GM21825 (cell line): ENCODE measurements at regions not wholly inside any gene's neighbourhood (a gene's known extent, or its start where the extent isn't known, plus 50 kb on each side); places are given as distances from the start of the nearest gene placed in this dataset.

Experiments
- ATAC-seq: cut with Tn5 transposase; IDR thresholded peaks from one replicate; pipeline ENCODE4 v1.9.1; 2021; ENCODE audit warnings: mild to moderate bottlenecking, moderate library complexity; ENCODE audit not compliant: unreplicated experiment

- ATAC-seq: no peak
Observed at GRCh38 chr10:113285305-113285704, 267.5 kb upstream of the HABP2 start.

GRCh38 chr10:113287592-113287991 lies 265.3 kb upstream of the HABP2 start:
- ATAC-seq: no peak

GRCh38 chr10:113290137-113290536 lies 262.7 kb upstream of the HABP2 start:
- ATAC-seq: no peak

GRCh38 chr10:113291413-113291812 lies 261.4 kb upstream of the HABP2 start:
- ATAC-seq: no peak

GRCh38 chr10:113292086-113292485 lies 260.8 kb upstream of the HABP2 start:
- ATAC-seq: no peak

GRCh38 chr10:113292743-113293142 lies 260.1 kb upstream of the HABP2 start:
- no peak for ATAC-seq

- ATAC-seq: no peak
Observed at GRCh38 chr10:113293167-113293566, 259.7 kb upstream of the HABP2 start.

- ATAC-seq: no peak
Observed at GRCh38 chr10:113294868-113295267, 258.0 kb upstream of the HABP2 start.

GRCh38 chr10:113297226-113297625 lies 255.6 kb upstream of the HABP2 start:
- ATAC-seq: no peak

- no peak for ATAC-seq
Observed at GRCh38 chr10:113298616-113299015, 254.2 kb upstream of the HABP2 start.

- no peak for ATAC-seq
Observed at GRCh38 chr10:113300201-113300600, 252.7 kb upstream of the HABP2 start.

- peak; percentile 54 for ATAC-seq
Observed at GRCh38 chr10:113300617-113301016, 252.2 kb upstream of the HABP2 start.

- no peak for ATAC-seq
Observed at GRCh38 chr10:113301342-113301984, 251.4 kb upstream of the HABP2 start.

GRCh38 chr10:113302062-113302461 lies 250.8 kb upstream of the HABP2 start:
- ATAC-seq: no peak

- no peak for ATAC-seq
Observed at GRCh38 chr10:113303544-113304146, 249.2 kb upstream of the HABP2 start.

GRCh38 chr10:113304726-113305125 lies 248.1 kb upstream of the HABP2 start:
- no peak for ATAC-seq

GRCh38 chr10:113305871-113306270 lies 247.0 kb upstream of the HABP2 start:
- no peak for ATAC-seq

- no peak for ATAC-seq
Observed at GRCh38 chr10:113309791-113310190, 243.1 kb upstream of the HABP2 start.

GRCh38 chr10:113310347-113310746 lies 242.5 kb upstream of the HABP2 start:
- no peak for ATAC-seq

GRCh38 chr10:113313048-113313602 lies 239.7 kb upstream of the HABP2 start:
- ATAC-seq: no peak

GRCh38 chr10:113313722-113314121 lies 239.1 kb upstream of the HABP2 start:
- ATAC-seq: no peak

- ATAC-seq: no peak
Observed at GRCh38 chr10:113316506-113316905, 236.3 kb upstream of the HABP2 start.

GRCh38 chr10:113317489-113317888 lies 235.4 kb upstream of the HABP2 start:
- no peak for ATAC-seq
